Astrocyte (in vitro differentiated cells and primary cell): ENCODE measurements at regions not wholly inside any gene's neighbourhood (a gene's known extent, or its start where the extent isn't known, plus 50 kb on each side); places are given as distances from the start of the nearest gene placed in this dataset.
A peak's percentile ranks its signal among the peaks of the same experiment; 100 is the strongest.

Source experiments
- DNase-seq: peaks from one replicate; pipeline ENCODE4 v3.0.0-alpha.2; 2010; ENCODE audit warnings: low read depth
- FAIRE-seq: peaks from 2 replicates; lab custom pipeline; 2011; peaks lifted over from hg19 to GRCh38; lab: Jason Lieb, UNC
- H2AFZ ChIP-seq: 2 replicates; pipeline ENCODE4 v1.6.0; 2012; ENCODE audit warnings: low read depth, low read length, inconsistent platforms
- H3K27ac ChIP-seq: 2 replicates; pipeline ENCODE4 v1.5.1; 2011; ENCODE audit warnings: low read depth, low read length, inconsistent platforms
- H3K27me3 ChIP-seq: 2 replicates; pipeline ENCODE4 v1.6.0; 2011; ENCODE audit warnings: low read length, inconsistent platforms; ENCODE audit not compliant: insufficient read depth
- H3K36me3 ChIP-seq: 2 replicates; pipeline ENCODE4 v1.5.1; 2011; ENCODE audit warnings: low read length, inconsistent platforms; ENCODE audit not compliant: insufficient read depth
- H3K4me1 ChIP-seq: 2 replicates; pipeline ENCODE4 v1.5.1; 2011; ENCODE audit warnings: low read length, inconsistent platforms; ENCODE audit not compliant: insufficient read depth
- H3K4me2 ChIP-seq: 2 replicates; pipeline ENCODE4 v1.6.0; 2012; ENCODE audit warnings: low read length, inconsistent platforms
- H3K4me3 ChIP-seq: 2 replicates; pipeline ENCODE4 v1.5.1; 2011; ENCODE audit warnings: low read depth, mild to moderate bottlenecking, low read length, inconsistent platforms; ENCODE audit not compliant: insufficient read depth
- H3K79me2 ChIP-seq: 2 replicates; pipeline ENCODE4 v1.6.0; 2012; ENCODE audit warnings: mild to moderate bottlenecking, low read length, inconsistent platforms; ENCODE audit not compliant: insufficient read depth
- H3K9ac ChIP-seq: 2 replicates; pipeline ENCODE4 v1.6.0; 2012; ENCODE audit warnings: mild to moderate bottlenecking, low read length, inconsistent platforms
- H3K9me3 ChIP-seq: 2 replicates; pipeline ENCODE4 v1.5.1; 2012; ENCODE audit warnings: low read depth, mild to moderate bottlenecking, low read length, inconsistent platforms; ENCODE audit not compliant: insufficient read depth
- H4K20me1 ChIP-seq: 2 replicates; pipeline ENCODE4 v1.6.0; 2012; ENCODE audit warnings: low read length, inconsistent platforms; ENCODE audit not compliant: insufficient read depth
- H3K27ac Mint-ChIP-seq: one replicate; pipeline ENCODE4 v1.8.0; 2021; ENCODE audit warnings: mild to moderate bottlenecking, mixed read lengths; ENCODE audit not compliant: unreplicated experiment
- H3K27me3 Mint-ChIP-seq: one replicate; pipeline ENCODE4 v1.8.0; 2021; ENCODE audit warnings: low read depth, mixed read lengths; ENCODE audit not compliant: unreplicated experiment
- H3K36me3 Mint-ChIP-seq: one replicate; pipeline ENCODE4 v1.8.0; 2021; ENCODE audit warnings: low read depth, mixed read lengths; ENCODE audit not compliant: unreplicated experiment
- H3K4me1 Mint-ChIP-seq: one replicate; pipeline ENCODE4 v1.8.0; 2021; ENCODE audit warnings: low read depth, mixed read lengths; ENCODE audit not compliant: unreplicated experiment
- H3K4me3 Mint-ChIP-seq: one replicate; pipeline ENCODE4 v1.8.0; 2021; ENCODE audit warnings: mild to moderate bottlenecking, moderate library complexity, mixed read lengths; ENCODE audit not compliant: unreplicated experiment
- H3K9me3 Mint-ChIP-seq: one replicate; pipeline ENCODE4 v1.8.0; 2021; ENCODE audit warnings: mild to moderate bottlenecking, mixed read lengths; ENCODE audit not compliant: unreplicated experiment
- CTCF ChIP-seq: IDR thresholded peaks from 2 replicates; pipeline ENCODE4 v1.5.1; 2011; ENCODE audit warnings: low read depth, mild to moderate bottlenecking, inconsistent platforms, low read length, moderate library complexity; ENCODE audit not compliant: insufficient read depth
- EZH2 ChIP-seq: IDR thresholded peaks from 2 replicates; pipeline ENCODE4 v1.6.1; 2012; ENCODE audit warnings: mild to moderate bottlenecking, low read length, inconsistent platforms; ENCODE audit not compliant: insufficient read depth

- TF ChIP-seq EZH2 (no peak), CTCF (no peak)
- Histone ChIP-seq H3K4me3 (no peak overlapping the region), H3K4me1 (no peaks in the 10 kb centered on the region), H3K79me2 (no peaks in the 10 kb centered on the region), H3K9me3 (no peaks in the 10 kb centered on the region), H3K9ac (no peak overlapping the region), H3K4me2 (no peak overlapping the region), H3K36me3 (no peaks in the 10 kb centered on the region), H3K27me3 (no peaks in the 10 kb centered on the region), H3K27ac (no peak overlapping the region), H2AFZ (no peak overlapping the region), H4K20me1 (no peaks in the 10 kb centered on the region)
- FAIRE-seq (no peak), DNase-seq (no peak)
- Mint-ChIP-seq H3K36me3 (peaks cover 12% of the 10 kb centered on the region), H3K9me3 (no peaks in the 10 kb centered on the region), H3K4me1 (peaks cover 17% of the 10 kb centered on the region), H3K4me3 (peak overlapping the region; percentile 58), H3K27me3 (no peaks in the 10 kb centered on the region), H3K27ac (peak overlapping the region; percentile 48)
Measured at GRCh38 chr6:26280407-26280806, 84.6 kb upstream of the BTN3A2 start.

- peaks cover 20% of the 10 kb centered on the region for H3K4me1 Mint-ChIP-seq
- peak; percentile 57 for DNase-seq
- H2AFZ ChIP-seq, result peak overlapping the region; percentile 69
Measured at GRCh38 chr6:26284537-26285142, 80.4 kb upstream of the BTN3A2 start.

More at GRCh38 chr6:26284537-26285142, 80.4 kb upstream of the BTN3A2 start:
- peaks cover 3% of the 10 kb centered on the region for H3K9me3 Mint-ChIP-seq
- Histone ChIP-seq H4K20me1 (no peaks in the 10 kb centered on the region), H3K4me1 (no peaks in the 10 kb centered on the region), H3K4me3 (peak overlapping the region; percentile 80), H3K4me2 (peak overlapping the region; percentile 86), H3K79me2 (no peaks in the 10 kb centered on the region), H3K9me3 (no peaks in the 10 kb centered on the region), H3K9ac (peak overlapping the region; percentile 91), H3K27ac (peak overlapping the region; percentile 96), H3K27me3 (no peaks in the 10 kb centered on the region), H3K36me3 (no peaks in the 10 kb centered on the region)
- peak overlapping the region; percentile 83 for H3K4me3 Mint-ChIP-seq
- H3K27ac Mint-ChIP-seq, result peak overlapping the region; percentile 67
- TF ChIP-seq CTCF (no peak), EZH2 (no peak)
- FAIRE-seq, result no peak
- H3K27me3 Mint-ChIP-seq, result no peaks in the 10 kb centered on the region
- peaks cover 15% of the 10 kb centered on the region for H3K36me3 Mint-ChIP-seq
